ENCODE measurements at regions not wholly inside any gene's neighbourhood (a gene's known extent, or its start where the extent isn't known, plus 50 kb on each side); places are given as distances from the start of the nearest gene placed in this dataset.

DNA sequence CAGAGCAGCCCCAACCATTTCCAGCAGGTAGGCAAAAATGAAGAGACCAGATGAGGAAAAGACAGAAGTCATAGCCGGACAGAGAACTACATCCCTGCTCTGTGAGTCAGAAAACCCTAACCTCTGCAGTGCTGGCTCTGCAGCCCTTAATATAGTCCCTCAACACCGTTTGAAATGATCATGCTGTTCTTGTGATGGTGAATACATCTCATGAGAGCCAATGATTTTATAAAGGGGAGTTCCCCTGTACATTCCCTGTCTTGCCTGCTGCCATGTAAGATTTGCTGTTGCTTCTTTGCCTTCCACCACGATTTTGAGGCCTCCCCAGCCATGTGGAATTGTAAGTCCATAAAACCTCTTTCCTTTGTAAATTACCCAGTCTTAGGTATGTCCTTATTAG is 216.8 kb upstream of the RFX3 start:
- Histone ChIP-seq H3K36me3 (ENCODE audit: insufficient read depth) (no peaks in the 10 kb centered on the region), H3K27me3 (ENCODE audit: insufficient read depth, low read depth) (no peaks in the 10 kb centered on the region), H3K4me1 (ENCODE audit: low read depth, poor library complexity, severe bottlenecking) (no peaks in the 10 kb centered on the region), H3K4me3 (IDR thresholded peaks at IDR 0.05; ENCODE audit: insufficient read depth, low read depth, low read length) (no peak overlapping the region), H4K20me1 (ENCODE audit: insufficient read depth) (no peaks in the 10 kb centered on the region), H3K27ac (no peak overlapping the region), H3K4me2 (no peak overlapping the region), H3K9ac (no peak overlapping the region), H2AFZ (ENCODE audit: low read depth) (no peak overlapping the region), H3K79me2 (ENCODE audit: insufficient read depth, low read depth) (no peaks in the 10 kb centered on the region)
- TF ChIP-seq, protein P1, sequence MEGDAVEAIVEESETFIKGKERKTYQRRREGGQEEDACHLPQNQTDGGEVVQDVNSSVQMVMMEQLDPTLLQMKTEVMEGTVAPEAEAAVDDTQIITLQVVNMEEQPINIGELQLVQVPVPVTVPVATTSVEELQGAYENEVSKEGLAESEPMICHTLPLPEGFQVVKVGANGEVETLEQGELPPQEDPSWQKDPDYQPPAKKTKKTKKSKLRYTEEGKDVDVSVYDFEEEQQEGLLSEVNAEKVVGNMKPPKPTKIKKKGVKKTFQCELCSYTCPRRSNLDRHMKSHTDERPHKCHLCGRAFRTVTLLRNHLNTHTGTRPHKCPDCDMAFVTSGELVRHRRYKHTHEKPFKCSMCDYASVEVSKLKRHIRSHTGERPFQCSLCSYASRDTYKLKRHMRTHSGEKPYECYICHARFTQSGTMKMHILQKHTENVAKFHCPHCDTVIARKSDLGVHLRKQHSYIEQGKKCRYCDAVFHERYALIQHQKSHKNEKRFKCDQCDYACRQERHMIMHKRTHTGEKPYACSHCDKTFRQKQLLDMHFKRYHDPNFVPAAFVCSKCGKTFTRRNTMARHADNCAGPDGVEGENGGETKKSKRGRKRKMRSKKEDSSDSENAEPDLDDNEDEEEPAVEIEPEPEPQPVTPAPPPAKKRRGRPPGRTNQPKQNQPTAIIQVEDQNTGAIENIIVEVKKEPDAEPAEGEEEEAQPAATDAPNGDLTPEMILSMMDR (conservative IDR thresholded peaks at IDR 0.05; ENCODE audit: low read depth, low read length), result no peak

DNA sequence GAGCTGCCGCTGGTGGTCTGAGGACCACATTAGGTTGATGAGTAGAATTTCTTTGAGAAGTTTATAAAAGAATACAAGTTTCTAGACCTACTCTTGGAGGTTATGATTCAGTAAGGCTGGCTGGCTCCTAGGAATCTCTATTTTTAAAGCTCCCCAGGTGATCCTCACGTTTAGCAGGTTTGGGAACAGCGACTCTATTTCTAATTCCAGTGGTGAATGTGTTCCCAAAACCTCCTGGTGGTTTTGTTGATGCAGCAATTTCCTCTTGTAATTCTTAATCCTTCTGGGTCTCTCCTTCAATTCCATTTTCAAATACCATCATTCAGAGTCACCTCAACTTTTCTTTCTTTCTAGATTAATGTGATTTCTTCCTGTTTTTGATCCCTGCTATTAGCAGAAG is 215.9 kb upstream of the RFX3 start:
- Histone ChIP-seq H3K9ac (no peak overlapping the region), H2AFZ (ENCODE audit: low read depth) (no peak overlapping the region), H3K27ac (no peak overlapping the region), H3K4me1 (ENCODE audit: low read depth, poor library complexity, severe bottlenecking) (no peaks in the 10 kb centered on the region), H3K27me3 (ENCODE audit: insufficient read depth, low read depth) (no peaks in the 10 kb centered on the region), H3K4me3 (IDR thresholded peaks at IDR 0.05; ENCODE audit: insufficient read depth, low read depth, low read length) (no peak overlapping the region), H3K4me2 (no peak overlapping the region), H3K79me2 (ENCODE audit: insufficient read depth, low read depth) (no peaks in the 10 kb centered on the region), H4K20me1 (ENCODE audit: insufficient read depth) (no peaks in the 10 kb centered on the region), H3K36me3 (ENCODE audit: insufficient read depth) (no peaks in the 10 kb centered on the region)
- TF ChIP-seq, protein P1 (conservative IDR thresholded peaks at IDR 0.05; ENCODE audit: low read depth, low read length), result no peak

DNA sequence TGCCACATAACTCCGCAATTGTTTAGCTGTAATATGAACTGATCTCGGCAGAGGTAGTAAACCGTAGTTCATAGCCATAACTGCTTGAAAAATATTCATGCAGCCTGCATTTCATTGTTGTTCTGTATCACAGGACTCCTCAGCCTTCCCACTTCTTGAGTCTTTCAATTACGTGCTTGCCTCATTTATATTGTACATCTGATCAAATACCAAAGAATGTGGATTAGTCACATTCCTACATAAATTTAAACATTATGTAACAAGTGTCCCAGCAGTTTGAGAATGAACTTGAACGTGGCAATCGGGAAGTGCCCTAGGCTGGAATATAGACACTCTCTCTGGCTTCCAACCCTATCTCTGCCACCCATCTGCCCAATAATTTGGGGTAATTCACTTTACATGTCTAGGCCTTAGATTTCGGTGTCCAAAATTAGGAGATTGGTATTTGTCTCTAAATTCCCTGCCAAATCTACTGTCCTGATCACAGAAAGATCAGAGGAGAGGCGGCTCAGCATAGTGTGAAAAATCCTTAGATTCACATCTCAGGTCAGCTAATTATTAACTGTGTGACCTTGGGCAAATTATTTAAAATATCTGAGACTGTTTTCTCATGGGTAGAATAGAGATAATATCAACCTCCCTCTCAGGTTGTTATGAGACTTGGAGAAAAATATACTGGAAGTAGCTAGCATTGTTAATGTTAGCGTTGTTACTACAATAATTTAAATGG is 215.1 kb upstream of the RFX3 start:
- H4K20me1 ChIP-seq (ENCODE audit: insufficient read depth), result no peaks in the 10 kb centered on the region
- no peaks in the 10 kb centered on the region for H3K27me3 ChIP-seq (ENCODE audit: insufficient read depth, low read depth)
- no peak overlapping the region for H3K9ac ChIP-seq
- H3K4me2 ChIP-seq, result no peak overlapping the region
- no peaks in the 10 kb centered on the region for H3K4me1 ChIP-seq (ENCODE audit: low read depth, poor library complexity, severe bottlenecking)
- H3K79me2 ChIP-seq (ENCODE audit: insufficient read depth, low read depth), result no peaks in the 10 kb centered on the region
- H2AFZ ChIP-seq (ENCODE audit: low read depth), result no peak overlapping the region
- H3K4me3 ChIP-seq (IDR thresholded peaks at IDR 0.05; ENCODE audit: insufficient read depth, low read depth, low read length), result no peak overlapping the region
- TF ChIP-seq, protein P1 (conservative IDR thresholded peaks at IDR 0.05; ENCODE audit: low read depth, low read length), result no peak
- no peak overlapping the region for H3K27ac ChIP-seq
- H3K36me3 ChIP-seq (ENCODE audit: insufficient read depth), result no peaks in the 10 kb centered on the region

DNA sequence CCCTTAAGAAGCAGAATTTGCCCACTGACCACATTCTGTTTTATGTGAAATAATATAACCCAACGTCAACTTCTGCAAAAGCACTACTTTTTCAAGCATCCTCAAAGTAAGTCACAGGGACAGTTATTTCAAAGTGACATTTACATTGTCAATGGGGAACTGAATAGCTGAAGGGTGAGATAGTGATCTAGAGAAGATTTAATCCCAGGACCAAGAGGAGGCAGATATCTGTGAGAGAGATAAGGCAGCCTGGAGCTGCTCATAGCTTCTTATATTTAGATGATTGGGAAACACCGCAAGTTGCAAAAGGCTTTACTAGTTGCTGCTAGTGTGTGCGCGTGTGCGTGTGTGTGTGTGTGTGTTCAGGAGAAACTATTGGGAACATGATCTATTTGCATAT is 210.4 kb upstream of the RFX3 start:
- H3K27me3 ChIP-seq (ENCODE audit: insufficient read depth, low read depth), result no peaks in the 10 kb centered on the region
- H3K4me3 ChIP-seq (IDR thresholded peaks at IDR 0.05; ENCODE audit: insufficient read depth, low read depth, low read length), result no peak overlapping the region
- TF ChIP-seq, protein P1 (conservative IDR thresholded peaks at IDR 0.05; ENCODE audit: low read depth, low read length), result no peak
- no peaks in the 10 kb centered on the region for H4K20me1 ChIP-seq (ENCODE audit: insufficient read depth)
- H3K36me3 ChIP-seq (ENCODE audit: insufficient read depth), result no peaks in the 10 kb centered on the region
- H3K4me2 ChIP-seq, result no peak overlapping the region
- no peak overlapping the region for H3K27ac ChIP-seq
- no peaks in the 10 kb centered on the region for H3K79me2 ChIP-seq (ENCODE audit: insufficient read depth, low read depth)
- H3K9ac ChIP-seq, result no peak overlapping the region
- peaks cover 10% of the 10 kb centered on the region for H3K4me1 ChIP-seq (ENCODE audit: low read depth, poor library complexity, severe bottlenecking)
- H2AFZ ChIP-seq (ENCODE audit: low read depth), result no peak overlapping the region
